ENCODE measurements at regions not wholly inside any gene's neighbourhood (a gene's known extent, or its start where the extent isn't known, plus 50 kb on each side); places are given as distances from the start of the nearest gene placed in this dataset.

DNA sequence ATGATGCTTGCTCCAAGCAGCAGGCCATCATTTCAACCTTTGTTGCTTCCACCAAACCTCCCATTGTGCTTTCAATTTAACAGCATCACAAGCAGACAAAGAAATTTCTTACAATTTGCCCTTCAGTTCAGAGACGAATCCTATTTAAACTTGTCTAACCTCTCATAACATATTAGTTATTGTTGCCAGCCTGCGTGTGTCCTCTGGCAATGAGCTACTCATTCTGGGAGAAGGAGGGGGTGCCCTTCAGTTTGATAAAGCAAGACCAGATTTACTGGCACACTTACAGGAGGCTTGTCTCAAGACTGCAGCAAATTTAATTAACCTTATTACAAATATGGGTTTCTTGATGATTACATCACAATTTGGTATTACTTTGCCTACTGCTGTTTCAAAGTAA is 203.6 kb upstream of the SOX5 start:
- no peak for DNase-seq (ENCODE audit: low spot score, unreplicated experiment)
- no peaks in the 10 kb centered on the region for H3K9me3 Mint-ChIP-seq (ENCODE audit: low read depth)
- TF ChIP-seq, protein P1, sequence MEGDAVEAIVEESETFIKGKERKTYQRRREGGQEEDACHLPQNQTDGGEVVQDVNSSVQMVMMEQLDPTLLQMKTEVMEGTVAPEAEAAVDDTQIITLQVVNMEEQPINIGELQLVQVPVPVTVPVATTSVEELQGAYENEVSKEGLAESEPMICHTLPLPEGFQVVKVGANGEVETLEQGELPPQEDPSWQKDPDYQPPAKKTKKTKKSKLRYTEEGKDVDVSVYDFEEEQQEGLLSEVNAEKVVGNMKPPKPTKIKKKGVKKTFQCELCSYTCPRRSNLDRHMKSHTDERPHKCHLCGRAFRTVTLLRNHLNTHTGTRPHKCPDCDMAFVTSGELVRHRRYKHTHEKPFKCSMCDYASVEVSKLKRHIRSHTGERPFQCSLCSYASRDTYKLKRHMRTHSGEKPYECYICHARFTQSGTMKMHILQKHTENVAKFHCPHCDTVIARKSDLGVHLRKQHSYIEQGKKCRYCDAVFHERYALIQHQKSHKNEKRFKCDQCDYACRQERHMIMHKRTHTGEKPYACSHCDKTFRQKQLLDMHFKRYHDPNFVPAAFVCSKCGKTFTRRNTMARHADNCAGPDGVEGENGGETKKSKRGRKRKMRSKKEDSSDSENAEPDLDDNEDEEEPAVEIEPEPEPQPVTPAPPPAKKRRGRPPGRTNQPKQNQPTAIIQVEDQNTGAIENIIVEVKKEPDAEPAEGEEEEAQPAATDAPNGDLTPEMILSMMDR (IDR thresholded peaks at IDR 0.05; ENCODE audit: unreplicated experiment), result no peak
- H3K4me3 Mint-ChIP-seq (ENCODE audit: low read depth), result no peak overlapping the region
- peaks cover 10% of the 10 kb centered on the region for H3K4me1 Mint-ChIP-seq (ENCODE audit: low read depth)
- H3K27ac Mint-ChIP-seq, result no peak overlapping the region
- no peaks in the 10 kb centered on the region for H3K36me3 Mint-ChIP-seq (ENCODE audit: insufficient read depth)
- no peaks in the 10 kb centered on the region for H3K27me3 Mint-ChIP-seq

DNA sequence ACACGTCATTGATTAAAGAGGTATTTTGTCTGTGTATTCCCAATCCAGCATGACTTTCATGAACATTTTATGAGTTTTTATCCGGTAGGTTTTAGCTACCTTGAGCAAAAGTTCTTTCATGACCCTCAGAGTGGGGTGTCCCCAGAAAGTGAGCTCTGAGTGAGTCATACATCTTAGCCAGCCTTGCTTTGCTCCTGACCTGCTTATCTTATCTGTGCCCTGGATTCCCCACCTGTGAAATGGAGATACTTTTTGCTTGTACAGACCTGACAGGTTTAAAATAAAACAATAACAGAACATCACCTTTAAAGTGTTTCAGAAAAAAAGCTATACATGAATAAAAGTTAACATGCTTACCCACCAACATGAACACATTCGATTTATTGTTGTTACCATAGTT is 202.8 kb upstream of the SOX5 start:
- Mint-ChIP-seq H3K36me3 (ENCODE audit: insufficient read depth) (no peaks in the 10 kb centered on the region), H3K27me3 (no peaks in the 10 kb centered on the region), H3K9me3 (ENCODE audit: low read depth) (no peaks in the 10 kb centered on the region), H3K4me1 (ENCODE audit: low read depth) (peaks cover 10% of the 10 kb centered on the region), H3K27ac (no peak overlapping the region), H3K4me3 (ENCODE audit: low read depth) (no peak overlapping the region)
- DNase-seq (ENCODE audit: low spot score, unreplicated experiment), result no peak
- TF ChIP-seq, protein P1 (IDR thresholded peaks at IDR 0.05; ENCODE audit: unreplicated experiment), result no peak

DNA sequence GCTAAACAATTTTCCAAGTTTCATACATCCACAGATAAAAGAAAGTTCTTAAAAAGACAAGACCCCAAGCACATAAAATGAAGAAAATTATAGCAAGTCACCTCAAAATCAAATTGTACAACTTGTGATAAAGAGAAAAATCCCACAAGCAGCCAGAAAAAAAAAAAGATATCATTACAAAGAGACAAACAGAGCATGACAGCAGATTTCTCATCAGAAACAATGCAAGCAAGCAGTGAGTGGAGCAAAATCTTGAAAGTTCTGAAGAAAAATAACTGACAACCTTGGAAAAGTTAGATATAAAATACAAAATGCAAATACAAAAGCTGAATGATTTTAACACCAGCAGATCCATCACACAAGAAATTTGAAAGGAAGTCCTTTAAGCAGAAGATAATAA is 194.5 kb upstream of the SOX5 start:
- no peaks in the 10 kb centered on the region for H3K4me1 Mint-ChIP-seq (ENCODE audit: low read depth)
- DNase-seq (ENCODE audit: low spot score, unreplicated experiment), result no peak
- H3K27ac Mint-ChIP-seq, result no peak overlapping the region
- peaks cover 14% of the 10 kb centered on the region for H3K9me3 Mint-ChIP-seq (ENCODE audit: low read depth)
- H3K4me3 Mint-ChIP-seq (ENCODE audit: low read depth), result no peak overlapping the region
- TF ChIP-seq, protein P1 (IDR thresholded peaks at IDR 0.05; ENCODE audit: unreplicated experiment), result no peak
- peaks cover 6% of the 10 kb centered on the region for H3K36me3 Mint-ChIP-seq (ENCODE audit: insufficient read depth)
- no peaks in the 10 kb centered on the region for H3K27me3 Mint-ChIP-seq

DNA sequence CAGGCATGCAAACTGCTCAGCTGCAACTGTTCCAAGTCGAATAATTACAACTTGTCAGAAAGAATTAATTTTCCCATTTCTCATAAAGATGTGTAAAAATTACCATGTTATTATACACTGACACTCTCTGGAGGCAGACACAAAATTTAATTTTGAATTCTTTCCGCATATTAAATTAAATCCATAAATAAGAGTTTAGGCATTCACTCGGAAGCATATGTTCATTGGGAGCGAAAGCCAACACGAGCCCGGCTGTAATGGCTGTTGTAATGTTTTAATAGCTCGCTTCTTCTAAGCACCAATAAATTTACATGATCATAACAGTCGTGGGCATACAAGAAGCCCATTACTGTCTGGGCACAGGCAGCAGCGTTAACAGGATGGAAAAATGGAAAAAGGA is 189.6 kb upstream of the SOX5 start:
- TF ChIP-seq, protein P1 (IDR thresholded peaks at IDR 0.05; ENCODE audit: unreplicated experiment), result no peak
- Mint-ChIP-seq H3K36me3 (ENCODE audit: insufficient read depth) (peaks cover 6% of the 10 kb centered on the region), H3K27me3 (no peaks in the 10 kb centered on the region), H3K27ac (no peak overlapping the region), H3K9me3 (ENCODE audit: low read depth) (peaks cover 13% of the 10 kb centered on the region), H3K4me1 (ENCODE audit: low read depth) (peaks cover 12% of the 10 kb centered on the region), H3K4me3 (ENCODE audit: low read depth) (no peak overlapping the region)
- DNase-seq (ENCODE audit: low spot score, unreplicated experiment), result no peak

DNA sequence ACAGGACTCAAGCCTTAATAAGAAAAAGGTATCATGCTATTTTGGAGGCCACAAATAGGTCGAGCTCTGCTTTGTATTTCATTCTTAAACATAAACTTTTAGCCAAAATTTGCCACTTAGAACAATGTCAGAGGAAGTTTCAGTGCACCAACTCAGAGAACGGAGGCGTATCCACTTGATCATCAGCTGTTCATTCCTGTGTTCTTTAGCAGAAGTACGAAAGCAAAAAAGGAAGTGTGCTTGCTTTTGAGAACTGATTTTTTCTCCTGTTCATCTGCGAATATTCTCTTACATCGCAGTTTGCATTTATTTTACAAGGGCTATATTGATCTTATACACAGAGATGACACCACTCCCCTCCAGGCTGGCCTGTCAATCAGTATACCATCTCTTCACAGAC is 188.6 kb upstream of the SOX5 start:
- no peaks in the 10 kb centered on the region for H3K27me3 Mint-ChIP-seq
- TF ChIP-seq, protein P1 (IDR thresholded peaks at IDR 0.05; ENCODE audit: unreplicated experiment), result no peak
- no peak for DNase-seq (ENCODE audit: low spot score, unreplicated experiment)
- H3K4me1 Mint-ChIP-seq (ENCODE audit: low read depth), result peaks cover 21% of the 10 kb centered on the region
- H3K4me3 Mint-ChIP-seq (ENCODE audit: low read depth), result no peak overlapping the region
- peaks cover 3% of the 10 kb centered on the region for H3K9me3 Mint-ChIP-seq (ENCODE audit: low read depth)
- no peaks in the 10 kb centered on the region for H3K36me3 Mint-ChIP-seq (ENCODE audit: insufficient read depth)
- no peak overlapping the region for H3K27ac Mint-ChIP-seq
